HG03139 (cell line): ENCODE measurements at regions not wholly inside any gene's neighbourhood (a gene's known extent, or its start where the extent isn't known, plus 50 kb on each side); places are given as distances from the start of the nearest gene placed in this dataset.
"Not testable (repeated sequence)": the region's sequence is repeated elsewhere in the genome, so short reads cannot be mapped to it uniquely, and the experiment has no call there.

ENCODE experiments used
- ATAC-seq: cut with Tn5 transposase; IDR thresholded peaks from one replicate; pipeline ENCODE4 v1.9.1; 2021; ENCODE audit not compliant: unreplicated experiment

- ATAC-seq = no peak
Measured at GRCh38 chr6:14765106-14765505, 480.8 kb upstream of the JARID2 start.

GRCh38 chr6:14765721-14766390 lies 480.0 kb upstream of the JARID2 start:
- no peak for ATAC-seq

GRCh38 chr6:14766391-14766994 lies 479.4 kb upstream of the JARID2 start:
- no peak for ATAC-seq

GRCh38 chr6:14767226-14767625 lies 478.6 kb upstream of the JARID2 start:
- ATAC-seq = no peak

GRCh38 chr6:14770040-14770439 lies 475.8 kb upstream of the JARID2 start:
- no peak for ATAC-seq

GRCh38 chr6:14770572-14770971 lies 475.3 kb upstream of the JARID2 start:
- no peak for ATAC-seq

- ATAC-seq = no peak
Measured at GRCh38 chr6:14771016-14771415, 474.9 kb upstream of the JARID2 start.

- no peak for ATAC-seq
Measured at GRCh38 chr6:14772188-14772587, 473.7 kb upstream of the JARID2 start.

- ATAC-seq = no peak
Measured at GRCh38 chr6:14775528-14775927, 470.3 kb upstream of the JARID2 start.

GRCh38 chr6:14776307-14776706 lies 469.6 kb upstream of the JARID2 start:
- ATAC-seq = no peak

GRCh38 chr6:14781772-14782525 lies 463.9 kb upstream of the JARID2 start:
- no peak for ATAC-seq

- not testable (repeated sequence) for ATAC-seq
Measured at GRCh38 chr6:14782921-14783464, 462.9 kb upstream of the JARID2 start.

- ATAC-seq = no peak
Measured at GRCh38 chr6:14783594-14783993, 462.3 kb upstream of the JARID2 start.

GRCh38 chr6:14784596-14785492 lies 461.0 kb upstream of the JARID2 start:
- no peak for ATAC-seq

- no peak for ATAC-seq
Measured at GRCh38 chr6:14785493-14785790, 460.4 kb upstream of the JARID2 start.

- no peak for ATAC-seq
Measured at GRCh38 chr6:14786008-14786407, 459.9 kb upstream of the JARID2 start.

- ATAC-seq = no peak
Measured at GRCh38 chr6:14786455-14786854, 459.4 kb upstream of the JARID2 start.

- ATAC-seq = no peak
Measured at GRCh38 chr6:14787250-14787649, 458.6 kb upstream of the JARID2 start.

- no peak for ATAC-seq
Measured at GRCh38 chr6:14787677-14788076, 458.2 kb upstream of the JARID2 start.

GRCh38 chr6:14789996-14790395 lies 455.9 kb upstream of the JARID2 start:
- ATAC-seq = no peak

- no peak for ATAC-seq
Measured at GRCh38 chr6:14790976-14791375, 454.9 kb upstream of the JARID2 start.
